HEK293 (cell line): ENCODE measurements at regions not wholly inside any gene's neighbourhood (a gene's known extent, or its start where the extent isn't known, plus 50 kb on each side); places are given as distances from the start of the nearest gene placed in this dataset.

Experiments used
- CTCF ChIA-PET: fragments of 350-600 bp; formaldehyde crosslinking; extraction: SDS; loops from one replicate; lab custom pipeline; 2021; ENCODE audit warnings: antibody characterized with exemption; lab: Yijun Ruan, JAX
- POLR2A ChIA-PET: fragments of 300-600 bp; formaldehyde crosslinking; extraction: SDS; loops from one replicate; lab custom pipeline; 2020; ENCODE audit warnings: antibody characterized with exemption, inconsistent platforms; lab: Yijun Ruan, JAX
- H3K27ac ChIP-seq: fragments of 200-500 bp; sonication (Bioruptor generic); 2 replicates; pipeline ENCODE4 v1.5.1; 2014; ENCODE audit warnings: low read depth, low read length, control low read depth, inconsistent platforms; ENCODE audit errors: extremely low read depth
- H3K36me3 ChIP-seq, 2 experiments: fragments of 200-500 bp in 1 of 2; sonication (Bioruptor generic) in 1 of 2; 1 replicate in 1 of 2; 2 replicates in 1 of 2; pipeline ENCODE4 v1.5.1; 2014 to 2017; ENCODE audit warnings: inconsistent platforms in 2 of 2, low read length in 2 of 2; ENCODE audit not compliant: control insufficient read depth in 2 of 2, insufficient read depth in 1 of 2
- H3K4me1 ChIP-seq: fragments of 200-500 bp; sonication (Bioruptor generic); 2 replicates; pipeline ENCODE4 v1.5.1; 2014; ENCODE audit warnings: mild to moderate bottlenecking, low read length, inconsistent platforms; ENCODE audit not compliant: control insufficient read depth, insufficient read depth
- H3K4me3 ChIP-seq: 2 replicates; pipeline ENCODE4 v1.5.1; 2011; ENCODE audit warnings: low read depth, mild to moderate bottlenecking, control low read depth, low read length, moderate library complexity
- H3K9me3 ChIP-seq: fragments of 200-500 bp; sonication (Bioruptor generic); 2 replicates; pipeline ENCODE4 v1.5.1; 2014; ENCODE audit warnings: low read depth, low read length, inconsistent platforms; ENCODE audit not compliant: control insufficient read depth, insufficient read depth
- HIC1 ChIP-seq: fragments of 450-650 bp; formaldehyde crosslinking; IDR thresholded peaks from 2 replicates; pipeline ENCODE4 v1.5.1; 2016; ENCODE audit warnings: missing biosample characterization, missing genetic modification characterization
- KLF10 ChIP-seq: fragments of 450-650 bp; IDR thresholded peaks from 2 replicates; pipeline ENCODE4 v1.5.1; 2018; ENCODE audit warnings: missing biosample characterization, mild to moderate bottlenecking, missing genetic modification characterization
- SP2 ChIP-seq: fragments of 450-650 bp; formaldehyde crosslinking; IDR thresholded peaks from 2 replicates; pipeline ENCODE4 v1.5.1; 2016; ENCODE audit warnings: missing biosample characterization, missing genetic modification characterization
- ZBTB44 ChIP-seq: fragments of 450-650 bp; IDR thresholded peaks from 2 replicates; pipeline ENCODE4 v1.5.1; 2018; ENCODE audit warnings: missing biosample characterization, mild to moderate bottlenecking, missing genetic modification characterization
- ZNF114 ChIP-seq: fragments of 450-650 bp; formaldehyde crosslinking; IDR thresholded peaks from 2 replicates; pipeline ENCODE4 v1.5.0; 2017; ENCODE audit warnings: missing biosample characterization, missing genetic modification characterization
- ZNF16 ChIP-seq: fragments of 450-650 bp; formaldehyde crosslinking; IDR thresholded peaks from 2 replicates; pipeline ENCODE4 v1.5.1; 2016; ENCODE audit warnings: low read depth, missing biosample characterization, missing genetic modification characterization
- ZNF239 ChIP-seq: fragments of 450-650 bp; formaldehyde crosslinking; IDR thresholded peaks from 2 replicates; pipeline ENCODE4 v1.5.1; 2016; ENCODE audit warnings: missing biosample characterization, missing genetic modification characterization
- ZNF248 ChIP-seq: fragments of 450-650 bp; formaldehyde crosslinking; IDR thresholded peaks from 2 replicates; pipeline ENCODE4 v1.5.1; 2017; ENCODE audit warnings: missing biosample characterization, missing genetic modification characterization
- ZNF26 ChIP-seq: fragments of 450-650 bp; formaldehyde crosslinking; IDR thresholded peaks from 2 replicates; pipeline ENCODE4 v1.5.1; 2016; ENCODE audit warnings: missing biosample characterization, missing genetic modification characterization
- ZNF292 ChIP-seq: fragments of 450-650 bp; formaldehyde crosslinking; IDR thresholded peaks from 2 replicates; pipeline ENCODE4 v1.5.1; 2016; ENCODE audit warnings: low read depth, missing biosample characterization, missing genetic modification characterization, borderline replicate concordance
- ZNF324 ChIP-seq: fragments of 450-650 bp; formaldehyde crosslinking; IDR thresholded peaks from 2 replicates; pipeline ENCODE4 v1.5.1; 2016; ENCODE audit warnings: missing biosample characterization, missing genetic modification characterization
- ZNF341 ChIP-seq: fragments of 450-650 bp; formaldehyde crosslinking; IDR thresholded peaks from 2 replicates; pipeline ENCODE4; 2016; ENCODE audit warnings: low read depth, missing biosample characterization, missing genetic modification characterization
- ZNF398 ChIP-seq: fragments of 450-650 bp; formaldehyde crosslinking; IDR thresholded peaks from 2 replicates; pipeline ENCODE4 v1.5.1; 2017; ENCODE audit warnings: missing biosample characterization, missing genetic modification characterization
- ZNF513 ChIP-seq: fragments of 450-650 bp; IDR thresholded peaks from 2 replicates; pipeline ENCODE4 v1.5.1; 2018; ENCODE audit warnings: missing biosample characterization, missing genetic modification characterization
- ZNF596 ChIP-seq: fragments of 450-650 bp; IDR thresholded peaks from 2 replicates; pipeline ENCODE4 v1.5.0; 2018; ENCODE audit warnings: missing biosample characterization, mild to moderate bottlenecking, missing genetic modification characterization, moderate library complexity
- ZNF624 ChIP-seq: fragments of 450-650 bp; formaldehyde crosslinking; IDR thresholded peaks from 2 replicates; pipeline ENCODE4 v1.5.1; 2017; ENCODE audit warnings: missing biosample characterization, missing genetic modification characterization
- ZNF654 ChIP-seq: fragments of 450-650 bp; formaldehyde crosslinking; IDR thresholded peaks from 2 replicates; pipeline ENCODE4 v1.5.1; 2016; ENCODE audit warnings: low read depth, missing biosample characterization, missing genetic modification characterization
- ZNF660 ChIP-seq: fragments of 450-650 bp; IDR thresholded peaks from 2 replicates; pipeline ENCODE4 v1.5.1; 2018; ENCODE audit warnings: missing biosample characterization, mild to moderate bottlenecking, missing genetic modification characterization

GRCh38 chr10:10385831-10386230 lies 631.8 kb upstream of the CELF2 start:
- H3K9me3 ChIP-seq, result no peaks in the 10 kb centered on the region
- H3K36me3 ChIP-seq, result no peaks in the 10 kb centered on the region
- POLR2A ChIA-PET, result no interaction called here
- H3K4me1 ChIP-seq, result no peaks in the 10 kb centered on the region
- TF ChIP-seq ZNF654 (tag by site-specific recombination), result no peak
- TF ChIP-seq, all 188 proteins: peak for 0
- CTCF ChIA-PET, result no interaction called here
- no peak overlapping the region for H3K27ac ChIP-seq
- H3K4me3 ChIP-seq, result no peak overlapping the region

GRCh38 chr10:10389182-10389581 lies 628.5 kb upstream of the CELF2 start:
- ChIA-PET CTCF (interaction anchor here (0.7 kb wide), 1 partner anchor 734 kb away, joined by 3 read pairs; no protein-coding TSS in a partner anchor), POLR2A (no interaction called here)
- no peak for TF ChIP-seq ZNF660 (tag by site-specific recombination)
- no peak for TF ChIP-seq ZNF114 (tag by site-specific recombination)
- no peak for TF ChIP-seq ZNF624 (tag by site-specific recombination)
- no peak for TF ChIP-seq ZBTB44 (tag by site-specific recombination)
- no peak for TF ChIP-seq ZNF596 (tag by site-specific recombination)
- TF ChIP-seq ZNF239 (tag by site-specific recombination), result no peak
- no peak for TF ChIP-seq ZNF513
- no peak for TF ChIP-seq ZNF341 (tag by site-specific recombination)
- no peak for TF ChIP-seq ZNF248
- no peak for TF ChIP-seq SP2 (tag by site-specific recombination)
- TF ChIP-seq HIC1 (tag by site-specific recombination), result no peak
- no peak for TF ChIP-seq ZNF324 (tag by site-specific recombination)
- TF ChIP-seq ZNF16 (tag by site-specific recombination), result no peak
- no peak for TF ChIP-seq ZNF398 (tag by site-specific recombination)
- no peak for TF ChIP-seq KLF10
- no peak for TF ChIP-seq ZNF26 (tag by site-specific recombination)
- no peak for TF ChIP-seq ZNF292
- no peaks in the 10 kb centered on the region for H3K4me1 ChIP-seq
- H3K27ac ChIP-seq, result no peak overlapping the region
- no peak overlapping the region for H3K4me3 ChIP-seq
- H3K9me3 ChIP-seq, result no peaks in the 10 kb centered on the region
- no peaks in the 10 kb centered on the region for H3K36me3 ChIP-seq
